GM21381 (cell line): ENCODE measurements at regions not wholly inside any gene's neighbourhood (a gene's known extent, or its start where the extent isn't known, plus 50 kb on each side); places are given as distances from the start of the nearest gene placed in this dataset.

Experiments used
- ATAC-seq: cut with Tn5 transposase; IDR thresholded peaks from one replicate; pipeline ENCODE4 v1.9.1; 2021; ENCODE audit warnings: mild to moderate bottlenecking, moderate library complexity; ENCODE audit not compliant: unreplicated experiment

DNA sequence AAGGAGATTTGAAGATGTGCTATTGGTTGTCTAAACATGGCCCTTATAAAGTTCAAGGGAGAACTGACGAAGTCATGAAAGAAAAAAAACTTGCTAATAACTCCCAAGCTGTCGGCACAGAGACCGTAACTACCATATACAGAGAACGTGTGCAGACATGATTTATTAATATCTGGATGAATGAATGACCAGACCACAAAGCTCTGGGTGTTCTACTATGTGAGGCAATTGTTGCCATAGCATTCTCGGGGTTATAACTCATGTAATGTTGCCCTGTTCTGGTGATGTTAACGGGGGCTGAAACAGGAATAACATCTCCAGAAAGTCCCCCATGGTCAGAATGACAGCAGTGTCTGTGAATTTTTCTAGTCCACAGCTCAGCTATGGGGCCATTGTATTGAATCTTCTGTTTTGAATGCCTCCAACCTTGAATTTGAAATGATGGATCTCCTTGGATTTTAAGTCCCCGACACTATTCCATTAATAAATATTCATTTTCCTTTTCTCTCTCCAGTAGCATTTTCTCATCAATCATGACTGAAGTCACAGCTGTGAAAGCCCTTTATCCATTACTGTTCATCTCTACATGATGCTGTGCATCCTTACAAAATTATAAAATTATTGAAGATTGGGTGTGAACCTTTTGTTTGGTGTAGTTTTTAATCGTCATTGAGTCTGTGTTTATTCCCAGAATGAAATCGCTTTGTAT lies 483.4 kb upstream of the KLHL29 start:
- ATAC-seq, result no peak

DNA sequence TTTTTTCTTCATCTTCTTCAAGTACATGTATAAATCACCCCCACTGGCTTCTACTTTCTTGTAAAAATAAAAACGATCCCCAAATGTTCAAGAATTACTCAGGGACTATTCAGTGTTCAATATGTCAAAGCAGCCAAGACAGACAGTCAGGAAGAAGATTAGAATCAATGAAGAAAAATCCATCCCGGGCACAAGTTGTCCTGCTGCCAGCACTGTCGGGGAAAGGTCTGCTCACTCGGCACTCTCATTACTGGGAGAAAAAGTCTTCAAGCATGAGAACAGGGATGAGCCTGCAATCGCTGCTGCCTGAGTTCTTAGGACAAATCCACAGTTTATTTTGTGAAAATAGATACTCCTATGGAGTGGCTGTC lies 482.8 kb upstream of the KLHL29 start:
- ATAC-seq, result no peak

DNA sequence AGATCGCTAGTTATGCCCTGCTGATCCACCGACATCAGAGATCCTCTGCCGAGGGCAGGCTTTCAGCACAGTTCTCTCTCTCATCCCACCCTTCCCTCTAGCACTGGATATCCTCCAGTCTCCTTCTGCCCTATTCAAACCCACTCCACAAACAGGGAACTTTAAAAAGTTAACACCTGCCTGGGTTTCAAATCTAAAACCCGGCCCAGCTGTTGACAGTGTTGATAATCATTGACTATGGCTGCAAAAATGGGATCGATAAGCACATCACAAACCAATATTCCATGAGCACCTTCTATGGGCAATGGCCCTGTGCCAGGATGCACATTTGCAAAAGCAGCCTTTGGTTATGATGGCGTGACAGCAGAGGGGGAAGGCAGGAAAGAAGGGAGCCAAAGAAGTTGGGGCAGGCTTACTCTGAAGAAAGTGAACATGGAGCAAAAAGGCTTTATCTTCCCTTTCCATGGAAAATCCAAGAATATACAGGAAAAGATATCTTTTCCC lies 482.3 kb upstream of the KLHL29 start:
- no peak for ATAC-seq

DNA sequence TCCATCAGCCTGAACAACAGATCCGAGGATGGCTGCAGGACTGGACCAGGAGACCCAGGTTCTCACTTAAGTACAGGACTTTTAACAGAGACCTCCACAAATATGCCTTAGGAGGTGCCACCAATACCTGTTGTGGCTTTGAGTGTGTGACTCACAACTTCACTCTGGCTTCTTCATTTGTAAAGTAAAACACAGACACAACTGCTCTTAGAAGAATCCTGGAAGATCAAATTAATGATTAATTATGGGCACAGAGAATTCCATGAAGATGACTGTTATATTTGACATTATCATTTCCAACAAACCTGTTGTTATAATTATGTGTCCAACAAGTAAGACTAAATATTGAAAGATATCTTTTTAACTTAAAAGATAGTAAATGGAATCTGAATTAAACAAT lies 481.4 kb upstream of the KLHL29 start:
- ATAC-seq, result no peak

DNA sequence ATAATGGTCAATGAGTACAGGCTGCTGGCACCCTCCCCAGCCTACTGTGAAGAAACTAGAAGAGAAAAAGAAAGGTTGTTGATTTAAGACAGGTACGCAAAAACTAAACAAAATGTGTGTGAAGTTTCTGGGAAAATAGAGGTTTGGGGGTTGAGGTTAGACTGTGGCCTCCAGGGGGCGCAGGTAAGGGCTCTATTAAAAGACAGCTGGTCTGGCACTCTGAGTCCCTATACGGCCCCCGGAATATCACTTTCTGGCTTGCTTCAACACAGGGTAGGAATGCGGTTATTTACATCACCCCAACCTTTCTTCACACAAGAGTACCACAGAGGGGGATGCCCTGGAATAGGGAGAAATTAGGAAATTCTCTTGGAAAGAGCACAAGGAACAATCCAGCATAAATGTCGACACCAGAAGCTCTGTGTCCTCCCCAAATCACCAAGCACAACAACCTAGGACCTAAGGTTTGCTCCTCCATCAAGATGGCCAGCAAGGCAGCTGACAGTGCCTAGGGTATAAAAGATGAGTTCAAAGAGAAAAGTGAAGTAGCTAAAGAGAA lies 480.8 kb upstream of the KLHL29 start:
- ATAC-seq, result no peak

DNA sequence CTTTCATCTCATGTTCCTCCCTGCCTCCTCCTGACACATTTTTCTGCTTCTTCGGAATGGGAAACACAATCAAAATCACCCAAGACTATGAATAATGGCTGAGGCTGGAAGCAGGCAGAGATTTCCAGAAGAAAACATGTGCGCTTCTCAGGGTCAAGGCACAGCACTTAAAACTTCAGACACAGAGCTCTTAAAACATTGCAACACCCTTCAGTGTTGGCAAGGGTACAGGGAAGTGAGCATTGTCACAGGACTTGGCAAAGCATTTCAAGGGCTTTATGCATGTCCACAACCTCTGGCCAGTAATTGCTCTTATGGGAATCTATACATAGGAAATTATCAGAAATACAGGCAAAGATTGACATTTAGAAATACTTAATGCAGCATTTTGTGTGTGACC lies 477.6 kb upstream of the KLHL29 start:
- ATAC-seq, result no peak

GRCh38 chr2:22912398-22912797 lies 472.6 kb upstream of the KLHL29 start:
- no peak for ATAC-seq

GRCh38 chr2:22929998-22930397 lies 455.0 kb upstream of the KLHL29 start:
- no peak for ATAC-seq

GRCh38 chr2:22930781-22931180 lies 454.2 kb upstream of the KLHL29 start:
- no peak for ATAC-seq

GRCh38 chr2:22932288-22932687 lies 452.7 kb upstream of the KLHL29 start:
- ATAC-seq, result no peak

- ATAC-seq, result no peak
Measured at GRCh38 chr2:22934747-22935146, 450.2 kb upstream of the KLHL29 start.

- no peak for ATAC-seq
Measured at GRCh38 chr2:22942441-22942840, 442.5 kb upstream of the KLHL29 start.

GRCh38 chr2:22944143-22944542 lies 440.8 kb upstream of the KLHL29 start:
- no peak for ATAC-seq

DNA sequence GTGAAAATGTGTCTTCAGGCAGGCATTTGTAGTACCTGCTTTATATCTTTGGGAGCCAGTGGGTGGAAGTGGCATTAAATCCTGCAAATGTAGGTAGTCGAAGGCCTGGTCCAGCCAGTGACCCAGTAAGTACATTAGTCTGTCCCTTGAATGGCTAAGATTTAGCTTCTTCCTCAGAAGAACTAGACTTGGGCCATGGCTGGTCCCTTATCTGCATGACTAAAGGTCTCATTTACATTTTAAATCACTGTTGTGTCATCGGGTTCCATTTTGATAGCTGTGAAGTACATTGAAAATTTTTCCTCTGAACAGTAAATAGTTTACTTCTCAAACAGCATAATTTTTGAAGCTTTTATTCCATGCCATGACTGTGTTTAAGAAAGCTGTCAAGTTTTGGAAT lies 438.4 kb upstream of the KLHL29 start:
- ATAC-seq, result no peak

DNA sequence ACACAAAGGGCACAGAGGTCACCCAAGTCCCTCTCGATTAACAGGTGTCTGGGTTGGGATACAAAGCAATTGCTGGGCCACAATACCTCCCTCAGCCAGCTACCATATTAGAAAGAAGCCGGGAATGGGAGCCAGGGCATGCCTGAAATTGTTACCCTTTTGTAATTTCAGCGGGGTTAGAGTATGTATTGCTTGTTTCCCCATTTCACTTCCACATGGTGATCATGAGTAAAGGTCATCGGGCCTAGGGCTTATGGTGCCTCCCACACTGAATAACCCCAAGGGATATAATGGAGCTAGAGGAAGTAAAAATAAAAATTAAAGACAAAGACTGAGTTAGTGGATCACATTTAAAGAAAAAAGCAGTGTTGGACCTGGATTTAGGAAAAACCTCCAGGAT lies 437.2 kb upstream of the KLHL29 start:
- ATAC-seq, result no peak

DNA sequence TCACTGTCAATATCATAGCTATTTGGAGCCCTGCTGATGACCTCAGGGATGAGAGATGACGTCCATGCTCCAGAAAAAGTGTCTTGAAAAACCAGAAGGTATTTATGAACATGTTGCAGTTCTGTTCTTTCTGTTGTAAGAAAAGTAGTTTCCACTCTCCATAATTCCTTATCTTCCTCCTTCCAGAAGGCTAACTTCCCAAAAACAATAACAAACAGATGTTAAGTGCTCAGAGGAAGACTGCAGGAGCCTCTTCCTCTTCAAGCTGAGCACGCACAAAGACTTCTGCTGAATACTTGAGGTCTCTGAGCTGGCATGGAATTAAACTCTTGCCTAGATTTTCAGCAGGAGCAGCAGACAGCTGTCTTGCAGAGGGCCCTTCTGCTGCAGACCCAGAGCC lies 434.5 kb upstream of the KLHL29 start:
- ATAC-seq, result no peak

DNA sequence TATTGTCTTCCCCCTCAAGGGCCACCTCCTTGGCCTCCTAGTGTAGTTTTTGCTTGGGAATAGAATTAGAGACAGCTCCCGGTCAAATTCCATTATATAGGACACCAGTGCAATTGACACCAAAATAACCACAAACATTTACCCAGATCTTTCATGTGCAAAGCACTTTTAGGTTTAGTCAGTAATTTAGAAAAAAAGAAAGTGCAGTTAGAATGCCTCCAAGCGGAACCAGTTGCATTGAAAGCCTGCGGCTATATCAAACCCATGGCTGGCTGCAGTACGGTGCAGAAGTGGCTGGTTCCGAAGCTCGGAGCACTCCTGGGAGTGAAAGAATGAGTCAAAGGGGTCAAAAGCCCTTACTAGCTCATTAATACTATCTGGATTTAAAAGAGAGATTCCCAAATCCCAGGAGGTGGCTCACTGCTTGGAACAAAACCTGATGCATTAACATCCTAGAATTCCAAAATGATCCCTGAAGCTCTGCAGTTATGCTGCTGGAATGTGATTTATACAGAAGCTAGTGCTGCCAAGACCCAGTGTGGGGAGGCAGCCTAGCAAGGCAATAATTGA lies 432.2 kb upstream of the KLHL29 start:
- no peak for ATAC-seq

DNA sequence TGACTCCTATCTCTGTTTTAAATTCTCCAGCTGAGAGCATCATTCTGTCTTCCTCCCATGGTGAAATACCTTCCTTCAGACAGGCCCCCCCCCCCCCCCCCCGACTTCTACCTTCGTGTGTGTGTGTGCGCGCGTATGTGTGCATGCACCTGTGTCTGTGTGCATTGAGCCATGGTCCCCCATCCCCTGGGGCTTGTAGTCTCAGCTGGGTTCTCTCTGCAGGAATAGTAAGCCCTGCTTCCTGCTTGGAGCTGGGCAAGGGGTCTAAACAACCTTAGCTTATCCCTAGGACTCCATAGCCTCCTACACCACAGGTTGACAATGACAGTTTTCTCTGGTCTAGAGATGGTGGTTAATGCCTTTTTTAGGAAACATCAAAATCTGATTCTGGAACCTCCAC lies 427.5 kb upstream of the KLHL29 start:
- no peak for ATAC-seq

DNA sequence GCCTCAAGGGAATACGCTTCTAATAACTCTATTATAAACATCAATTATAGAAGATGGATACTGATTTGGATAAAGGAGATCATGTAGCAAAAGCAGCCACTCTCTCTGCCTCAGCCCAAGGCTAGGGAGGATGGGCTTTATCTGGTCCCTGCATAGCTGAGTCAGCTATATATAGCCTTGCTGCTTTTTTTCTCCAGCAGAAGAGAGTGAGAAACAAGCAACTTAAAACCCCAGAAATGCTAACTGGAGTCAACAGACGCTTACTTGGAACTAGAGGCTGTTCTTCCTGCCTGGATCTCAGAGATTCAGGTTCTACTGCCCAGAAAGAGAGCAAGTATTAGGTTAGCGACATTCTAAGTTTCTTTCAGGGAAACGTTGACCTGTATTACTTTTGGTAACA lies 426.7 kb upstream of the KLHL29 start:
- no peak for ATAC-seq

GRCh38 chr2:22967756-22968155 lies 417.2 kb upstream of the KLHL29 start:
- ATAC-seq, result no peak

GRCh38 chr2:22970284-22970975 lies 414.5 kb upstream of the KLHL29 start:
- ATAC-seq, result no peak

- no peak for ATAC-seq
Measured at GRCh38 chr2:22970991-22971390, 414.0 kb upstream of the KLHL29 start.
